HUES64 (cell line): ENCODE measurements at regions not wholly inside any gene's neighbourhood (a gene's known extent, or its start where the extent isn't known, plus 50 kb on each side); places are given as distances from the start of the nearest gene placed in this dataset.

Source experiments
- H3K27ac ChIP-seq: 2 replicates; pipeline ENCODE4 v1.7.0; 2013; ENCODE audit warnings: low read depth, low read length, inconsistent platforms
- H3K27me3 ChIP-seq: 2 replicates; pipeline ENCODE4 v1.6.1; 2013; ENCODE audit warnings: mild to moderate bottlenecking, low read length; ENCODE audit not compliant: insufficient read depth
- H3K36me3 ChIP-seq: 2 replicates; pipeline ENCODE4 v1.6.1; 2013; ENCODE audit warnings: mild to moderate bottlenecking, low read length; ENCODE audit not compliant: insufficient read depth
- H3K4me1 ChIP-seq: 2 replicates; pipeline ENCODE4 v1.6.1; 2013; ENCODE audit warnings: mild to moderate bottlenecking, low read length, moderate library complexity; ENCODE audit not compliant: insufficient read depth
- H3K4me3 ChIP-seq: 2 replicates; pipeline ENCODE4 v1.5.1; 2013; ENCODE audit warnings: mild to moderate bottlenecking, low read length, moderate library complexity
- H3K9ac ChIP-seq: 2 replicates; pipeline ENCODE4 v1.6.1; 2013; ENCODE audit warnings: mild to moderate bottlenecking, low read depth, low read length
- H3K9me3 ChIP-seq: 2 replicates; pipeline ENCODE4 v1.6.1; 2013; ENCODE audit warnings: low read depth, low read length; ENCODE audit not compliant: insufficient read depth
- WGBS: fragments of 150-250, 120-280 bp; methylation state at CpG from one replicate; pipeline ENCODE4 v1.1.7; 2013; ENCODE audit warnings: missing lambda C conversion rate; 5-methylcytosine and 5-hydroxymethylcytosine counted together

GRCh38 chr16:63372283-63372682, 1336.0 kb upstream of the CDH8 start:
- Histone ChIP-seq H3K27me3 (no peaks in the 10 kb centered on the region), H3K9ac (no peak overlapping the region), H3K9me3 (no peaks in the 10 kb centered on the region), H3K4me1 (peaks cover 15% of the 10 kb centered on the region), H3K36me3 (no peaks in the 10 kb centered on the region), H3K27ac (peak overlapping the region; percentile 12; the same call in 1 of the 2 replicates), H3K4me3 (no peak overlapping the region)
- 91% methylated on average over 2 of the region's 3 CpGs for WGBS

GRCh38 chr16:63365649-63366304, 1329.5 kb upstream of the CDH8 start:
- Histone ChIP-seq H3K27me3 (no peaks in the 10 kb centered on the region), H3K27ac (no peak overlapping the region), H3K4me3 (no peak overlapping the region), H3K4me1 (peaks cover 7% of the 10 kb centered on the region; the same call in 1 of the 2 replicates), H3K9ac (no peak overlapping the region), H3K9me3 (no peaks in the 10 kb centered on the region), H3K36me3 (no peaks in the 10 kb centered on the region)
- WGBS: 91% methylated on average over 2 of the region's 4 CpGs

GRCh38 chr16:63363738-63364137, 1327.5 kb upstream of the CDH8 start:
- H3K4me1 ChIP-seq: peaks cover 7% of the 10 kb centered on the region; the same call in 1 of the 2 replicates
- no peaks in the 10 kb centered on the region for H3K36me3 ChIP-seq
- no peaks in the 10 kb centered on the region for H3K9me3 ChIP-seq
- no peak overlapping the region for H3K27ac ChIP-seq
- WGBS: 98% methylated on average over 4 of the region's 4 CpGs
- no peak overlapping the region for H3K4me3 ChIP-seq
- H3K27me3 ChIP-seq: no peaks in the 10 kb centered on the region
- H3K9ac ChIP-seq: no peak overlapping the region

- no peaks in the 10 kb centered on the region for H3K27me3 ChIP-seq
- no peak overlapping the region for H3K4me3 ChIP-seq
- no peaks in the 10 kb centered on the region for H3K36me3 ChIP-seq
- H3K9me3 ChIP-seq: no peaks in the 10 kb centered on the region
- peaks cover 7% of the 10 kb centered on the region; the same call in 1 of the 2 replicates for H3K4me1 ChIP-seq
- H3K27ac ChIP-seq: no peak overlapping the region
- no peak overlapping the region for H3K9ac ChIP-seq
- WGBS: 11% methylated on average over 1 of the region's 1 CpG
Measured at GRCh38 chr16:63361032-63361624, 1324.9 kb upstream of the CDH8 start.

GRCh38 chr16:63349961-63350360, 1313.7 kb upstream of the CDH8 start:
- Histone ChIP-seq H3K9ac (no peak overlapping the region), H3K4me3 (no peak overlapping the region), H3K27ac (no peak overlapping the region), H3K27me3 (no peaks in the 10 kb centered on the region), H3K36me3 (no peaks in the 10 kb centered on the region), H3K4me1 (no peaks in the 10 kb centered on the region), H3K9me3 (no peaks in the 10 kb centered on the region)
- WGBS: 93% methylated on average over 1 of the region's 1 CpG

- Histone ChIP-seq H3K9ac (no peak overlapping the region), H3K27me3 (no peaks in the 10 kb centered on the region), H3K36me3 (no peaks in the 10 kb centered on the region), H3K27ac (no peak overlapping the region), H3K9me3 (no peaks in the 10 kb centered on the region), H3K4me3 (no peak overlapping the region), H3K4me1 (no peaks in the 10 kb centered on the region)
- 89% methylated on average over 3 of the region's 3 CpGs for WGBS
Measured at GRCh38 chr16:63346000-63346399, 1309.8 kb upstream of the CDH8 start.

GRCh38 chr16:63337264-63337663, 1301.0 kb upstream of the CDH8 start:
- Histone ChIP-seq H3K4me3 (no peak overlapping the region), H3K27ac (no peak overlapping the region), H3K27me3 (no peaks in the 10 kb centered on the region), H3K36me3 (no peaks in the 10 kb centered on the region), H3K9me3 (no peaks in the 10 kb centered on the region), H3K9ac (no peak overlapping the region), H3K4me1 (no peaks in the 10 kb centered on the region)
- 96% methylated on average over 1 of the region's 1 CpG for WGBS

GRCh38 chr16:63331111-63331510, 1294.9 kb upstream of the CDH8 start:
- H3K4me3 ChIP-seq: no peak overlapping the region
- WGBS: 91% methylated on average over 3 of the region's 3 CpGs
- H3K27me3 ChIP-seq: no peaks in the 10 kb centered on the region
- H3K36me3 ChIP-seq: no peaks in the 10 kb centered on the region
- no peak overlapping the region for H3K9ac ChIP-seq
- H3K9me3 ChIP-seq: no peaks in the 10 kb centered on the region
- H3K4me1 ChIP-seq: no peaks in the 10 kb centered on the region
- H3K27ac ChIP-seq: no peak overlapping the region

- peaks cover 4% of the 10 kb centered on the region; the same call in 1 of the 2 replicates for H3K4me1 ChIP-seq
- 97% methylated on average over 3 of the region's 3 CpGs for WGBS
- H3K4me3 ChIP-seq: no peak overlapping the region
- no peak overlapping the region for H3K27ac ChIP-seq
- no peaks in the 10 kb centered on the region for H3K9me3 ChIP-seq
- H3K36me3 ChIP-seq: no peaks in the 10 kb centered on the region
- H3K9ac ChIP-seq: no peak overlapping the region
- H3K27me3 ChIP-seq: no peaks in the 10 kb centered on the region
Measured at GRCh38 chr16:63326736-63327339, 1290.6 kb upstream of the CDH8 start.

- Histone ChIP-seq H3K9me3 (no peaks in the 10 kb centered on the region), H3K27me3 (no peaks in the 10 kb centered on the region), H3K4me3 (no peak overlapping the region), H3K27ac (no peak overlapping the region), H3K9ac (no peak overlapping the region), H3K4me1 (peaks cover 4% of the 10 kb centered on the region; the same call in 1 of the 2 replicates), H3K36me3 (no peaks in the 10 kb centered on the region)
- WGBS: 95% methylated on average over 5 of the region's 5 CpGs
Measured at GRCh38 chr16:63323722-63324705, 1287.8 kb upstream of the CDH8 start.
